Mesothelial cell of epicardium (in vitro differentiated cells): ENCODE measurements at regions not wholly inside any gene's neighbourhood (a gene's known extent, or its start where the extent isn't known, plus 50 kb on each side); places are given as distances from the start of the nearest gene placed in this dataset.

Source experiments
- DNase-seq, 2 experiments: peaks; one replicate each; pipeline ENCODE4 v3.0.0; 2021; ENCODE audit warnings: low spot score in 2 of 2; ENCODE audit not compliant: unreplicated experiment in 2 of 2
- H3K27ac Mint-ChIP-seq: 2 replicates; pipeline ENCODE4 v1.8.0; 2021; ENCODE audit warnings: mixed read lengths
- H3K27me3 Mint-ChIP-seq: 2 replicates; pipeline ENCODE4 v1.8.0; 2021; ENCODE audit warnings: low read depth, mixed read lengths
- H3K36me3 Mint-ChIP-seq: 2 replicates; pipeline ENCODE4 v1.8.0; 2021; ENCODE audit warnings: mixed read lengths
- H3K4me1 Mint-ChIP-seq: 2 replicates; pipeline ENCODE4 v1.8.0; 2021; ENCODE audit warnings: mixed read lengths
- H3K4me3 Mint-ChIP-seq: 2 replicates; pipeline ENCODE4 v1.8.0; 2021; ENCODE audit warnings: mild to moderate bottlenecking, moderate library complexity, mixed read lengths
- H3K9me3 Mint-ChIP-seq: 2 replicates; pipeline ENCODE4 v1.8.0; 2021; ENCODE audit warnings: mixed read lengths
- TF ChIP-seq, protein P1 (sequence below): fragments of 200-600 bp; sonication (generic); IDR thresholded peaks from one replicate; pipeline ENCODE4 v1.5.0; 2021; ENCODE audit warnings: antibody characterized with exemption; ENCODE audit not compliant: unreplicated experiment

- no peaks in the 10 kb centered on the region for H3K4me1 Mint-ChIP-seq
- H3K9me3 Mint-ChIP-seq: peaks cover 12% of the 10 kb centered on the region
- no peak for DNase-seq
- H3K36me3 Mint-ChIP-seq: peaks cover 2% of the 10 kb centered on the region
- no peaks in the 10 kb centered on the region for H3K27me3 Mint-ChIP-seq
- TF ChIP-seq, protein P1, sequence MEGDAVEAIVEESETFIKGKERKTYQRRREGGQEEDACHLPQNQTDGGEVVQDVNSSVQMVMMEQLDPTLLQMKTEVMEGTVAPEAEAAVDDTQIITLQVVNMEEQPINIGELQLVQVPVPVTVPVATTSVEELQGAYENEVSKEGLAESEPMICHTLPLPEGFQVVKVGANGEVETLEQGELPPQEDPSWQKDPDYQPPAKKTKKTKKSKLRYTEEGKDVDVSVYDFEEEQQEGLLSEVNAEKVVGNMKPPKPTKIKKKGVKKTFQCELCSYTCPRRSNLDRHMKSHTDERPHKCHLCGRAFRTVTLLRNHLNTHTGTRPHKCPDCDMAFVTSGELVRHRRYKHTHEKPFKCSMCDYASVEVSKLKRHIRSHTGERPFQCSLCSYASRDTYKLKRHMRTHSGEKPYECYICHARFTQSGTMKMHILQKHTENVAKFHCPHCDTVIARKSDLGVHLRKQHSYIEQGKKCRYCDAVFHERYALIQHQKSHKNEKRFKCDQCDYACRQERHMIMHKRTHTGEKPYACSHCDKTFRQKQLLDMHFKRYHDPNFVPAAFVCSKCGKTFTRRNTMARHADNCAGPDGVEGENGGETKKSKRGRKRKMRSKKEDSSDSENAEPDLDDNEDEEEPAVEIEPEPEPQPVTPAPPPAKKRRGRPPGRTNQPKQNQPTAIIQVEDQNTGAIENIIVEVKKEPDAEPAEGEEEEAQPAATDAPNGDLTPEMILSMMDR: no peak
- no peak overlapping the region for H3K4me3 Mint-ChIP-seq
- no peak overlapping the region for H3K27ac Mint-ChIP-seq
These were observed 52.8 kb downstream of the PPP1R2C start for GRCh38 chrX:42725196-42725595.

GRCh38 chrX:42720209-42720608 lies 57.8 kb downstream of the PPP1R2C start:
- Mint-ChIP-seq H3K27ac (no peak overlapping the region), H3K4me1 (no peaks in the 10 kb centered on the region), H3K36me3 (no peaks in the 10 kb centered on the region), H3K27me3 (no peaks in the 10 kb centered on the region), H3K4me3 (no peak overlapping the region), H3K9me3 (peaks cover 4% of the 10 kb centered on the region)
- TF ChIP-seq, protein P1: no peak
- DNase-seq: no peak

GRCh38 chrX:42715701-42716262 lies 62.2 kb downstream of the PPP1R2C start:
- Mint-ChIP-seq H3K4me1 (no peaks in the 10 kb centered on the region), H3K27me3 (no peaks in the 10 kb centered on the region), H3K27ac (no peak overlapping the region), H3K36me3 (no peaks in the 10 kb centered on the region), H3K4me3 (no peak overlapping the region), H3K9me3 (peaks cover 4% of the 10 kb centered on the region)
- no peak for DNase-seq
- TF ChIP-seq, protein P1: no peak

DNA sequence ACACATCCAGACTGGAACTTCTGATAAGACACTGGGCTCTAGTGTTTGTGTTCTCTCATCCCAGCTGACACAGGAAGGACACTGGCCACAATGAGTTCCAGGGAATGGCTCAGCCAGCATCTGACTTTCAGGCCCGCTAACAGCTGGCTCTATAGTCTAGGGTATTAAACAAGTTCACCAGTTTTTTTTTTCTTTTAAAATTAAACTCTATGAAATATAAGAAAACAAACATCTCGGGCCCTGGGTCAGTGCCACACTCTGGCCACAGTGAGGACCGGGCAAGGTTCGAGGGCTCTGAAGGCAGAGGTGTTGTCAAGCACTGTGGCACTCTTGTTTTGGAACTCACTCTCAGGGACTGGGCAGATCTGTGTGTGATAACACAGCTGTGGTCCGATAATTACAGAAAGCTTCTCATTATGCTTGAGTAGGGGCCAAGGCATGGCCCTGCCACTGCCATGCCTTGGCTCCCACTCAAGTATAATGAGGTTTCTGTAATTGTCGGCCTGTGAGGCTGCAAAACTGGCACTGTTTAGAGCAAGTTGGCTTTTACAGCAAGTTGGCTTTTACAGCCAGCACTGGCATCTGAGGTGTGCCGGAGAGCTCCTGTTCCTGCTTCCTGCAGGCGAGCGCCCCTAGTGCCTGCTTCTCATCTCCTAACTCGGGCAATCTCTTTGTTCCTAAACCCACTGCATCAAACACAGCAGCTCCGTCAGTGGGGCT lies 62.8 kb downstream of the PPP1R2C start:
- Mint-ChIP-seq H3K36me3 (no peaks in the 10 kb centered on the region), H3K27me3 (no peaks in the 10 kb centered on the region), H3K9me3 (peaks cover 4% of the 10 kb centered on the region), H3K4me3 (no peak overlapping the region), H3K4me1 (no peaks in the 10 kb centered on the region), H3K27ac (no peak overlapping the region)
- TF ChIP-seq, protein P1: peak; percentile 24
- peak; percentile 29 to 61 for DNase-seq

GRCh38 chrX:42710452-42710851 lies 67.5 kb downstream of the PPP1R2C start:
- no peak for DNase-seq
- Mint-ChIP-seq H3K36me3 (no peaks in the 10 kb centered on the region), H3K27ac (no peak overlapping the region), H3K4me3 (no peak overlapping the region), H3K4me1 (no peaks in the 10 kb centered on the region), H3K27me3 (no peaks in the 10 kb centered on the region), H3K9me3 (no peaks in the 10 kb centered on the region)
- TF ChIP-seq, protein P1: no peak
